T-helper 2 cell (primary cell): ENCODE measurements at regions not wholly inside any gene's neighbourhood (a gene's known extent, or its start where the extent isn't known, plus 50 kb on each side); places are given as distances from the start of the nearest gene placed in this dataset.

ENCODE experiments used
- DNase-seq, 5 experiments: peaks; one replicate each; pipeline versions ENCODE4 v3.0.0 to v3.0.0-alpha.2; 2012 to 2022

- DNase-seq = no peak
Measured at GRCh38 chr5:175282611-175283225, 161.3 kb downstream of the DRD1 start.

GRCh38 chr5:175281714-175282113 is 162.3 kb downstream of the DRD1 start:
- DNase-seq = no peak

GRCh38 chr5:175281257-175281656 is 162.7 kb downstream of the DRD1 start:
- no peak for DNase-seq

GRCh38 chr5:175279506-175279905 is 164.5 kb downstream of the DRD1 start:
- DNase-seq = no peak

GRCh38 chr5:175275748-175276147 is 168.2 kb downstream of the DRD1 start:
- DNase-seq = no peak

GRCh38 chr5:175275097-175275496 is 168.9 kb downstream of the DRD1 start:
- no peak for DNase-seq

- no peak for DNase-seq
Measured at GRCh38 chr5:175274171-175274570, 169.8 kb downstream of the DRD1 start.

GRCh38 chr5:175264406-175264805 is 179.6 kb downstream of the DRD1 start:
- DNase-seq = no peak

- no peak for DNase-seq
Measured at GRCh38 chr5:175263776-175264175, 180.2 kb downstream of the DRD1 start.

GRCh38 chr5:175261526-175261925 is 182.5 kb downstream of the DRD1 start:
- no peak for DNase-seq

GRCh38 chr5:175261037-175261436 is 182.9 kb downstream of the DRD1 start:
- no peak for DNase-seq

GRCh38 chr5:175257847-175258194 is 186.2 kb downstream of the DRD1 start:
- DNase-seq = no peak

- no peak for DNase-seq
Measured at GRCh38 chr5:175257128-175257846, 186.7 kb downstream of the DRD1 start.

- no peak for DNase-seq
Measured at GRCh38 chr5:175254155-175254554, 189.8 kb downstream of the DRD1 start.

- DNase-seq = no peak
Measured at GRCh38 chr5:175253597-175253996, 190.4 kb downstream of the DRD1 start.

- DNase-seq = no peak
Measured at GRCh38 chr5:175252234-175252805, 191.7 kb downstream of the DRD1 start.

GRCh38 chr5:175250426-175250825 is 193.6 kb downstream of the DRD1 start:
- no peak for DNase-seq

GRCh38 chr5:175248416-175248905 is 195.5 kb downstream of the DRD1 start:
- DNase-seq = no peak

- DNase-seq = no peak
Measured at GRCh38 chr5:175246889-175247520, 197.0 kb downstream of the DRD1 start.

GRCh38 chr5:175246242-175246888 is 197.6 kb downstream of the DRD1 start:
- peak in 1 of 5 experiments; percentile 19 for DNase-seq

GRCh38 chr5:175243441-175243840 is 200.5 kb downstream of the DRD1 start:
- no peak for DNase-seq

GRCh38 chr5:175242207-175242606 is 201.8 kb downstream of the DRD1 start:
- DNase-seq = no peak

GRCh38 chr5:175238326-175238725 is 205.7 kb downstream of the DRD1 start:
- no peak for DNase-seq
